Panc1 (cell line): ENCODE measurements at regions not wholly inside any gene's neighbourhood (a gene's known extent, or its start where the extent isn't known, plus 50 kb on each side); places are given as distances from the start of the nearest gene placed in this dataset.

Experiments
- ATAC-seq: fragments of 200-7000 bp; cut with Tn5 transposase; 2 replicates; pipeline ENCODE4 v1.9.1; 2020; ENCODE audit warnings: mild to moderate bottlenecking, moderate library complexity
- BruUV-seq: library from RNA; stranded (reverse); fragments of 400-500 nt; replicated peaks from 2 replicates; lab custom pipeline; 2021; lab: Mats Ljungman, UMichigan
- CTCF ChIA-PET: fragments of 300-600 bp; sonication (Branson Sonifier 250); formaldehyde crosslinking; loops from one replicate; lab custom pipeline; 2022; ENCODE audit warnings: antibody characterized with exemption; lab: Charles Lee
- POLR2A ChIA-PET: fragments of 300-600 bp; sonication (Branson Sonifier 250); formaldehyde crosslinking; loops from one replicate; lab custom pipeline; 2022; ENCODE audit warnings: antibody characterized with exemption; lab: Charles Lee
- DNase-seq: peaks from one replicate; pipeline ENCODE4 v3.0.0-alpha.2; 2010; ENCODE audit warnings: low read depth, low spot score
- H3K27ac ChIP-seq: 2 replicates; pipeline ENCODE4 v1.5.1; 2011; ENCODE audit warnings: mild to moderate bottlenecking, low read length, inconsistent platforms
- H3K27me3 ChIP-seq: fragments of 200-500 bp; sonication (Bioruptor generic); 2 replicates; pipeline ENCODE4 v1.6.0; 2014; ENCODE audit warnings: low read length, inconsistent platforms; ENCODE audit not compliant: control insufficient read depth, insufficient read depth
- H3K36me3 ChIP-seq: fragments of 200-500 bp; sonication (Bioruptor generic); 2 replicates; pipeline ENCODE4 v1.5.1; 2014; ENCODE audit warnings: inconsistent platforms, mild to moderate bottlenecking, low read length, moderate library complexity; ENCODE audit not compliant: control insufficient read depth, insufficient read depth
- H3K4me1 ChIP-seq: 2 replicates; pipeline ENCODE4 v1.5.1; 2011; ENCODE audit warnings: inconsistent platforms, mild to moderate bottlenecking, low read length, moderate library complexity; ENCODE audit not compliant: control insufficient read depth, insufficient read depth
- H3K4me3 ChIP-seq, 2 experiments: 2 replicates each; pipeline ENCODE4 v1.5.1; 2011 to 2012; ENCODE audit warnings: low read depth in 2 of 2, low read length in 2 of 2, mild to moderate bottlenecking in 2 of 2, inconsistent platforms in 1 of 2, moderate library complexity in 1 of 2
- H3K9me3 ChIP-seq: fragments of 200-500 bp; sonication (Bioruptor generic); 2 replicates; pipeline ENCODE4 v1.5.1; 2014; ENCODE audit warnings: low read depth, mild to moderate bottlenecking, inconsistent platforms, low read length, moderate library complexity; ENCODE audit not compliant: control insufficient read depth, insufficient read depth
- CTCF ChIP-seq: fragments of 450-650 bp; IDR thresholded peaks from 2 replicates; pipeline ENCODE4 v1.5.1; 2017; ENCODE audit warnings: mild to moderate bottlenecking
- POLR2AphosphoS5 ChIP-seq: IDR thresholded peaks from 2 replicates; pipeline ENCODE4 v1.6.1; 2012; ENCODE audit warnings: mild to moderate bottlenecking, low read depth, low read length, moderate library complexity
- REST ChIP-seq, 2 experiments: IDR thresholded peaks; 2 replicates each; pipeline ENCODE4 v1.6.1; 2011 to 2012; ENCODE audit warnings: low read depth in 2 of 2, control low read depth in 1 of 2, low read length in 1 of 2, mild to moderate bottlenecking in 1 of 2, moderate library complexity in 1 of 2; ENCODE audit not compliant: insufficient read depth in 1 of 2
- SIN3A ChIP-seq: IDR thresholded peaks from 2 replicates; pipeline ENCODE4 v1.6.1; 2012; ENCODE audit warnings: low read depth, mild to moderate bottlenecking, low read length, moderate library complexity, borderline replicate concordance; ENCODE audit not compliant: insufficient read depth
- TCF7L2 ChIP-seq: IDR thresholded peaks from 2 replicates; pipeline ENCODE4 v1.6.1; 2011; ENCODE audit warnings: mild to moderate bottlenecking, low read depth, low read length, inconsistent platforms
- in situ Hi-C: cut with HindIII; loops from 2 replicates; pipeline ENCODE4 v1.10.0; 2016; ENCODE audit warnings: low sequenced_read_pairs, low pct_unique_long_range_greater_than_20kb
- intact Hi-C: fragments of 100-400 bp; cut with micrococcal nuclease; formaldehyde crosslinking; loops from one replicate; pipeline ENCODE4 v1.10.0; 2022; ENCODE audit not compliant: unreplicated experiment

GRCh38 chr2:62569907-62570841, 64.2 kb upstream of the TMEM17 start:
- Histone ChIP-seq H3K4me3 (peak overlapping the region in 1 of 2 experiments; percentile 44; a peak in 1 of 4 replicates), H3K36me3 (no peaks in the 10 kb centered on the region), H3K4me1 (peaks cover 7% of the 10 kb centered on the region), H3K27ac (no peak overlapping the region), H3K9me3 (peaks cover 4% of the 10 kb centered on the region; the same call in 1 of the 2 replicates), H3K27me3 (no peaks in the 10 kb centered on the region)
- POLR2A ChIA-PET, result no interaction called here
- BruUV-seq, result no TSS peak
- DNase-seq (no peak), ATAC-seq (peak; percentile 46; the same call in 1 of the 2 replicates)
- intact Hi-C loops (no loop called here), in situ Hi-C loops (no loop called here)
- CTCF ChIA-PET, result no interaction called here
- TF ChIP-seq CTCF (no peak), POLR2AphosphoS5 (no peak), REST (IDR thresholded peaks at IDR 0.05; ENCODE audit: insufficient read depth in 1 of 2, low read depth in 2 of 2, low read length in 1 of 2) (no peak), SIN3A (no peak), TCF7L2 (no peak)

- no TSS peak for BruUV-seq
- Histone ChIP-seq H3K9me3 (no peaks in the 10 kb centered on the region), H3K36me3 (no peaks in the 10 kb centered on the region), H3K4me1 (peaks cover 7% of the 10 kb centered on the region), H3K27ac (no peak overlapping the region), H3K4me3 (no peak overlapping the region), H3K27me3 (no peaks in the 10 kb centered on the region)
- intact Hi-C loops (no loop called here), in situ Hi-C loops (no loop called here)
- ChIA-PET POLR2A (no interaction called here), CTCF (no interaction called here)
- ATAC-seq (0 out of 2 replicates have a peak, but pooled peaks have one; percentile 32), DNase-seq (no peak)
- no peak for TF ChIP-seq SIN3A
- no peak for TF ChIP-seq REST (IDR thresholded peaks at IDR 0.05; ENCODE audit: insufficient read depth in 1 of 2, low read depth in 2 of 2, low read length in 1 of 2)
- TF ChIP-seq POLR2AphosphoS5, result no peak
- no peak for TF ChIP-seq TCF7L2
- TF ChIP-seq CTCF, result no peak
These were observed 63.2 kb upstream of the TMEM17 start for GRCh38 chr2:62568983-62569837.
